ENCODE measurements at regions not wholly inside any gene's neighbourhood (a gene's known extent, or its start where the extent isn't known, plus 50 kb on each side); places are given as distances from the start of the nearest gene placed in this dataset.
A peak's percentile ranks its signal among the peaks of the same experiment; 100 is the strongest.

DNA sequence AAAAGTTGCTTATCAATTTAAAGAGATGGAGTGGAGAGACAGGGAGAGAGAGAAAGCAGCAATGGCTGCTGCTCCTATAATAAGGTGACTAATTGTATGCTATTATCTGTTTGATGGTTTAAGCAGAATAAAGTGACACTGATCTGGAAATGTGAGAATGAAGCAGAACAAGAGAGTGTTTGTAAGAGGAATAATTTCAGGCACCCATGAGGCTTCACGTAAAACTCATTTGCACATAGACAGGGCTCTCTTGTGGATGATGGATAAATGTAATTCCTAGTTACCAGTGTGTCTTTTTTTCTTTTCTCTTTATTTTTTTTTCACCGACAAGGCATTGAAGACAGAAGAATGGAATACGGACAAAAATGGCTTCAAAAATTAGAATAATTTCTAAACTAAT is 228.8 kb upstream of the TYRP1 start:
- H4K20me1 ChIP-seq (ENCODE audit: insufficient read depth, low read length), result no peaks in the 10 kb centered on the region
- no peak overlapping the region for H3K27ac ChIP-seq (ENCODE audit: low read depth, low read length)
- no peaks in the 10 kb centered on the region for H3K9me3 ChIP-seq (ENCODE audit: low read depth, low read length)
- H3K4me1 ChIP-seq (ENCODE audit: insufficient read depth, low read length), result no peaks in the 10 kb centered on the region
- no peak overlapping the region for H3K4me2 ChIP-seq (ENCODE audit: insufficient read depth, low read length)
- H3K36me3 ChIP-seq (ENCODE audit: insufficient read depth, low read length), result no peaks in the 10 kb centered on the region
- H2AFZ ChIP-seq (ENCODE audit: low read length), result no peak overlapping the region
- DNase-seq (ENCODE audit: insufficient read length, low spot score, missing footprints), result no peak
- TF ChIP-seq, protein P1, sequence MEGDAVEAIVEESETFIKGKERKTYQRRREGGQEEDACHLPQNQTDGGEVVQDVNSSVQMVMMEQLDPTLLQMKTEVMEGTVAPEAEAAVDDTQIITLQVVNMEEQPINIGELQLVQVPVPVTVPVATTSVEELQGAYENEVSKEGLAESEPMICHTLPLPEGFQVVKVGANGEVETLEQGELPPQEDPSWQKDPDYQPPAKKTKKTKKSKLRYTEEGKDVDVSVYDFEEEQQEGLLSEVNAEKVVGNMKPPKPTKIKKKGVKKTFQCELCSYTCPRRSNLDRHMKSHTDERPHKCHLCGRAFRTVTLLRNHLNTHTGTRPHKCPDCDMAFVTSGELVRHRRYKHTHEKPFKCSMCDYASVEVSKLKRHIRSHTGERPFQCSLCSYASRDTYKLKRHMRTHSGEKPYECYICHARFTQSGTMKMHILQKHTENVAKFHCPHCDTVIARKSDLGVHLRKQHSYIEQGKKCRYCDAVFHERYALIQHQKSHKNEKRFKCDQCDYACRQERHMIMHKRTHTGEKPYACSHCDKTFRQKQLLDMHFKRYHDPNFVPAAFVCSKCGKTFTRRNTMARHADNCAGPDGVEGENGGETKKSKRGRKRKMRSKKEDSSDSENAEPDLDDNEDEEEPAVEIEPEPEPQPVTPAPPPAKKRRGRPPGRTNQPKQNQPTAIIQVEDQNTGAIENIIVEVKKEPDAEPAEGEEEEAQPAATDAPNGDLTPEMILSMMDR (IDR thresholded peaks at IDR 0.05; ENCODE audit: extremely low read depth, low read depth, low read length), result no peak
- H3K4me3 ChIP-seq (ENCODE audit: insufficient read depth, low read length), result no peak overlapping the region
- H3K27me3 ChIP-seq (ENCODE audit: insufficient read depth, low read length), result no peaks in the 10 kb centered on the region
- H3K79me2 ChIP-seq (ENCODE audit: insufficient read depth, low read length), result no peaks in the 10 kb centered on the region

DNA sequence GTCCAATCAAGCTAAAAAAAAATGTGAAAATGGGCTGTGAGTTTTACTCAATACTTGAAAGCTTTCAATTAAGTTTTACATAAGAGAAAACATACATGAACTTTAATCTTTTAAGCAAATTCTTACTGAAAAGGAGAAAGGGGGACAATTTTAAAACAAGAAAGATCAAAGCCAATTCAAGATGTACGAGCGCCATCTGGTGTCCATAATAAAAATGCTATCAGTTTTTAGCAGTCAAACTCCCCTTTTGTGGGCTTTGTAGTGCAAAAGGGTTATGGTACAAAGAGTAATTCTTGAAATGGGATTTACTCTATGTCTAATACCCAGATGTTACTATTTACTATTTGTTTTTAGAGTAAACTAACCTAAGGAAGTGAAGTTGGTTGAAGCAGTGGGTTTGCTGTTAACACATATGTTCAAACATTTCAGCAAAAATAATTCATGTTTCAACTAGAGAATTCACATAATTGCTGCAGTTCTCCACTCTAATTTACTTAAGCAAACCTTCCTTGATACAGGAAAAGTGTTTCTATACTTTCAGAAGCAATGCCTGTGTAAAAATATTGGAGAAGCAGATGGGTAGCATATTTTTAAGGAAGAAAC is 228.2 kb upstream of the TYRP1 start:
- H2AFZ ChIP-seq (ENCODE audit: low read length), result no peak overlapping the region
- H3K27me3 ChIP-seq (ENCODE audit: insufficient read depth, low read length), result no peaks in the 10 kb centered on the region
- H3K79me2 ChIP-seq (ENCODE audit: insufficient read depth, low read length), result no peaks in the 10 kb centered on the region
- H3K9me3 ChIP-seq (ENCODE audit: low read depth, low read length), result no peaks in the 10 kb centered on the region
- H4K20me1 ChIP-seq (ENCODE audit: insufficient read depth, low read length), result no peaks in the 10 kb centered on the region
- H3K27ac ChIP-seq (ENCODE audit: low read depth, low read length), result no peak overlapping the region
- H3K4me3 ChIP-seq (ENCODE audit: insufficient read depth, low read length), result no peak overlapping the region
- H3K4me2 ChIP-seq (ENCODE audit: insufficient read depth, low read length), result no peak overlapping the region
- H3K36me3 ChIP-seq (ENCODE audit: insufficient read depth, low read length), result no peaks in the 10 kb centered on the region
- no peak for DNase-seq (ENCODE audit: insufficient read length, low spot score, missing footprints)
- H3K4me1 ChIP-seq (ENCODE audit: insufficient read depth, low read length), result no peaks in the 10 kb centered on the region
- TF ChIP-seq, protein P1 (IDR thresholded peaks at IDR 0.05; ENCODE audit: extremely low read depth, low read depth, low read length), result peak; percentile 58

DNA sequence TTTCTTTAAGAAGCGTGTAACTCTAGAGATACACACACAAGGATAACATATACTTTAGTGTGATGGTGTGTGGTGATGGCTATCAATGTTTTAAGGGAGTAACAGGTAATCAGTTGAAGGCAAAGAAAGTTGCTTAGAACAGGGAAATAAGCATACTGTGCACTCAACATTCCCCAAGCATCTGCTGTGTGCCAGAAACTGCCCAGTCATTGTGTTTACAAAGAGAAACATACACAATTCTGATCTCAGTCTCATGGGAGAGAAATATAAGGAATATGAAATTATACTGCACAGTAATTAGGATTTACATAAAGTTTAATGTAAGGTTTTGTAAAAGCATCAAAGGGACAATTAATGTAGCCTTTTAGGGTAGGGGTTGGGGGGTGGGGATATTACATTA is 224.1 kb upstream of the TYRP1 start:
- no peak for DNase-seq (ENCODE audit: insufficient read length, low spot score, missing footprints)
- no peaks in the 10 kb centered on the region for H3K36me3 ChIP-seq (ENCODE audit: insufficient read depth, low read length)
- no peaks in the 10 kb centered on the region for H3K27me3 ChIP-seq (ENCODE audit: insufficient read depth, low read length)
- H3K79me2 ChIP-seq (ENCODE audit: insufficient read depth, low read length), result no peaks in the 10 kb centered on the region
- no peak overlapping the region for H2AFZ ChIP-seq (ENCODE audit: low read length)
- H3K9me3 ChIP-seq (ENCODE audit: low read depth, low read length), result no peaks in the 10 kb centered on the region
- H3K4me2 ChIP-seq (ENCODE audit: insufficient read depth, low read length), result no peak overlapping the region
- H3K27ac ChIP-seq (ENCODE audit: low read depth, low read length), result no peak overlapping the region
- H4K20me1 ChIP-seq (ENCODE audit: insufficient read depth, low read length), result no peaks in the 10 kb centered on the region
- no peak overlapping the region for H3K4me3 ChIP-seq (ENCODE audit: insufficient read depth, low read length)
- no peaks in the 10 kb centered on the region for H3K4me1 ChIP-seq (ENCODE audit: insufficient read depth, low read length)
- TF ChIP-seq, protein P1 (IDR thresholded peaks at IDR 0.05; ENCODE audit: extremely low read depth, low read depth, low read length), result no peak

DNA sequence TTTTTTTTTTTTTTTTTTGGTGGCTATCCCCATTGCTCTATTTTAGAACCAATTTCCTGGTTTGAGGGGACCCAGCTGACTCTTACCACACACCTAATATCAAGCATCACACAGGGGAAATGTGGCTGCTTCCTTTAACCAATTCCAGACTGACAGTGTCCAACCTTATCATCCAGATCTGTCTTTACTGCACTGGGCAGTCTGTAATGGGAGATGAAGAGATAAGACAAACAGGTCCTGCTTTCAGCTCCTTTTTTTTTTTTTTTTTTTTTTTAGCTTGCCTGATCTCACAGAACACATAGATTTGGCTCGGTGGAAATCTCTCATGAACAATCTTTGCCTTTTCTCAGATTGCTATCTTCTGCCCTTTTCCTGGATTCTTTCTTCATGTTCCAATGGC is 198.8 kb upstream of the TYRP1 start:
- no peaks in the 10 kb centered on the region for H3K9me3 ChIP-seq (ENCODE audit: low read depth, low read length)
- TF ChIP-seq, protein P1 (IDR thresholded peaks at IDR 0.05; ENCODE audit: extremely low read depth, low read depth, low read length), result no peak
- H2AFZ ChIP-seq (ENCODE audit: low read length), result no peak overlapping the region
- no peaks in the 10 kb centered on the region for H3K36me3 ChIP-seq (ENCODE audit: insufficient read depth, low read length)
- H3K4me2 ChIP-seq (ENCODE audit: insufficient read depth, low read length), result no peak overlapping the region
- no peaks in the 10 kb centered on the region for H4K20me1 ChIP-seq (ENCODE audit: insufficient read depth, low read length)
- H3K27ac ChIP-seq (ENCODE audit: low read depth, low read length), result no peak overlapping the region
- H3K4me1 ChIP-seq (ENCODE audit: insufficient read depth, low read length), result no peaks in the 10 kb centered on the region
- no peak overlapping the region for H3K4me3 ChIP-seq (ENCODE audit: insufficient read depth, low read length)
- no peaks in the 10 kb centered on the region for H3K27me3 ChIP-seq (ENCODE audit: insufficient read depth, low read length)
- no peaks in the 10 kb centered on the region for H3K79me2 ChIP-seq (ENCODE audit: insufficient read depth, low read length)
- DNase-seq (ENCODE audit: insufficient read length, low spot score, missing footprints), result no peak

Data from osteoblast (primary cell).